Type B pancreatic cell (in vitro differentiated cells): ENCODE measurements at regions not wholly inside any gene's neighbourhood (a gene's known extent, or its start where the extent isn't known, plus 50 kb on each side); places are given as distances from the start of the nearest gene placed in this dataset.

ENCODE experiments used
- DNase-seq: peaks from one replicate; pipeline ENCODE4 v3.0.0; 2021; ENCODE audit warnings: mixed read lengths; ENCODE audit not compliant: unreplicated experiment; ENCODE audit errors: extremely low spot score
- H3K27ac Mint-ChIP-seq: 2 replicates; pipeline ENCODE4 v1.8.0; 2021; ENCODE audit warnings: mild to moderate bottlenecking, mixed read lengths
- H3K27me3 Mint-ChIP-seq: 2 replicates; pipeline ENCODE4 v1.8.0; 2021; ENCODE audit warnings: mixed read lengths
- H3K36me3 Mint-ChIP-seq: 2 replicates; pipeline ENCODE4 v1.8.0; 2021; ENCODE audit warnings: mixed read lengths
- H3K4me1 Mint-ChIP-seq: one replicate; pipeline ENCODE4 v1.8.0; 2021; ENCODE audit warnings: mixed read lengths; ENCODE audit not compliant: unreplicated experiment
- H3K4me3 Mint-ChIP-seq: 2 replicates; pipeline ENCODE4 v1.8.0; 2021; ENCODE audit warnings: mild to moderate bottlenecking, mixed read lengths
- H3K9me3 Mint-ChIP-seq: 2 replicates; pipeline ENCODE4 v1.8.0; 2021; ENCODE audit warnings: mixed read lengths
- TF ChIP-seq, protein P1 (sequence below): fragments of 200-600 bp; sonication (generic); conservative IDR thresholded peaks from 2 replicates; pipeline ENCODE4 v1.5.0; 2021; ENCODE audit warnings: antibody characterized with exemption, mild to moderate bottlenecking

DNA sequence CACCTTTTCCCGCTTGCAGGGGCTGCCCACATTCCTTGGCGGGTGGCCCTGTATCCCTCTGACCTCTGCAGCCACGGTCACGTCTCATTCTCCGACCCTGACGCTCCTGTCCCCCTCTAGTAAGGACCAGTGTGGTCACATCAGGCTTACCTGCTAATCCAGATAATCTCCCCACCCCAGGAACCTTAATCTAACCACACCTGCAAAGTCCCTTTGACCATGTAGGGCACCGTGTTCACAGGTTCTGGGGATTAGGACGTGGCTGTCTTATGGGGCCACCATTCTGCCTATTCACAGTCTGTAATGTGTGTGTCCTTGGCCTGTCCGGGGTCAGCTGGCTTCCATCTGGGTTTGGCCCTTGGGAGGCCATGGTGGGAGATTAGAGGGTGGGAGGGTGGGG is 368.9 kb downstream of the AACS start:
- H3K4me1 Mint-ChIP-seq = peaks cover 4% of the 10 kb centered on the region
- H3K27ac Mint-ChIP-seq = no peak overlapping the region
- TF ChIP-seq, protein P1, sequence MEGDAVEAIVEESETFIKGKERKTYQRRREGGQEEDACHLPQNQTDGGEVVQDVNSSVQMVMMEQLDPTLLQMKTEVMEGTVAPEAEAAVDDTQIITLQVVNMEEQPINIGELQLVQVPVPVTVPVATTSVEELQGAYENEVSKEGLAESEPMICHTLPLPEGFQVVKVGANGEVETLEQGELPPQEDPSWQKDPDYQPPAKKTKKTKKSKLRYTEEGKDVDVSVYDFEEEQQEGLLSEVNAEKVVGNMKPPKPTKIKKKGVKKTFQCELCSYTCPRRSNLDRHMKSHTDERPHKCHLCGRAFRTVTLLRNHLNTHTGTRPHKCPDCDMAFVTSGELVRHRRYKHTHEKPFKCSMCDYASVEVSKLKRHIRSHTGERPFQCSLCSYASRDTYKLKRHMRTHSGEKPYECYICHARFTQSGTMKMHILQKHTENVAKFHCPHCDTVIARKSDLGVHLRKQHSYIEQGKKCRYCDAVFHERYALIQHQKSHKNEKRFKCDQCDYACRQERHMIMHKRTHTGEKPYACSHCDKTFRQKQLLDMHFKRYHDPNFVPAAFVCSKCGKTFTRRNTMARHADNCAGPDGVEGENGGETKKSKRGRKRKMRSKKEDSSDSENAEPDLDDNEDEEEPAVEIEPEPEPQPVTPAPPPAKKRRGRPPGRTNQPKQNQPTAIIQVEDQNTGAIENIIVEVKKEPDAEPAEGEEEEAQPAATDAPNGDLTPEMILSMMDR = no peak
- peaks cover 4% of the 10 kb centered on the region for H3K9me3 Mint-ChIP-seq
- H3K4me3 Mint-ChIP-seq = no peak overlapping the region
- H3K36me3 Mint-ChIP-seq = no peaks in the 10 kb centered on the region
- no peaks in the 10 kb centered on the region for H3K27me3 Mint-ChIP-seq
- DNase-seq = no peak

GRCh38 chr12:125434936-125435443 is 369.8 kb downstream of the AACS start:
- Mint-ChIP-seq H3K9me3 (peaks cover 4% of the 10 kb centered on the region), H3K27me3 (no peaks in the 10 kb centered on the region), H3K4me1 (peaks cover 4% of the 10 kb centered on the region), H3K4me3 (no peak overlapping the region), H3K36me3 (no peaks in the 10 kb centered on the region), H3K27ac (peak overlapping the region; percentile 8)
- no peak for DNase-seq
- TF ChIP-seq, protein P1 = no peak

GRCh38 chr12:125435871-125436270 is 370.6 kb downstream of the AACS start:
- peak overlapping the region; percentile 8 for H3K27ac Mint-ChIP-seq
- no peak overlapping the region for H3K4me3 Mint-ChIP-seq
- no peaks in the 10 kb centered on the region for H3K4me1 Mint-ChIP-seq
- DNase-seq = no peak
- no peaks in the 10 kb centered on the region for H3K36me3 Mint-ChIP-seq
- no peaks in the 10 kb centered on the region for H3K27me3 Mint-ChIP-seq
- TF ChIP-seq, protein P1 = no peak
- peaks cover 4% of the 10 kb centered on the region for H3K9me3 Mint-ChIP-seq

- no peaks in the 10 kb centered on the region for H3K36me3 Mint-ChIP-seq
- no peaks in the 10 kb centered on the region for H3K4me1 Mint-ChIP-seq
- no peak overlapping the region for H3K27ac Mint-ChIP-seq
- no peak for DNase-seq
- H3K4me3 Mint-ChIP-seq = no peak overlapping the region
- H3K27me3 Mint-ChIP-seq = no peaks in the 10 kb centered on the region
- TF ChIP-seq, protein P1 = no peak
- peaks cover 4% of the 10 kb centered on the region for H3K9me3 Mint-ChIP-seq
Observed at GRCh38 chr12:125436686-125437085, 371.5 kb downstream of the AACS start.

DNA sequence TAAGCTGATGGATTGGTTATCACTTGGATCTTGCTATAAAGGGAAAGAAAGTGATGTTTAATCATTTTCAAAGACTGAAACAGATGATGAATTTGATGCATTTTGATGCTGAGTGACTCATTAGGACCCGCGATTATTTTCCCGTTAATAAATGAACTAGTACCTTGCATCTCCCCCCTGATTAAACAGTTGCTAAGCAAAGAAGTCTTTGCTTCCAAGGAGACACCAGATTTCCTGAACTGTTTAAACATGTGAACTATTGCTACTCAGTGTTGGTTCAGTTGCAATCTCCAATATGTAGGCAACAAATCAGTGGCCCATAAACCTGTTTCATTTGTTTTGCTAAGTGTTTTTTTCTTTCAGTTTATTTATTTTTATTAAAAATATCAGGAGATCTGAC is 375.2 kb downstream of the AACS start:
- no peak for DNase-seq
- no peaks in the 10 kb centered on the region for H3K9me3 Mint-ChIP-seq
- H3K27me3 Mint-ChIP-seq = no peaks in the 10 kb centered on the region
- H3K36me3 Mint-ChIP-seq = no peaks in the 10 kb centered on the region
- H3K4me3 Mint-ChIP-seq = no peak overlapping the region
- peaks cover 12% of the 10 kb centered on the region for H3K4me1 Mint-ChIP-seq
- TF ChIP-seq, protein P1 = no peak
- H3K27ac Mint-ChIP-seq = no peak overlapping the region

GRCh38 chr12:125443341-125443740 is 378.1 kb downstream of the AACS start:
- no peaks in the 10 kb centered on the region for H3K9me3 Mint-ChIP-seq
- DNase-seq = no peak
- H3K27me3 Mint-ChIP-seq = no peaks in the 10 kb centered on the region
- H3K4me1 Mint-ChIP-seq = peaks cover 12% of the 10 kb centered on the region
- H3K36me3 Mint-ChIP-seq = no peaks in the 10 kb centered on the region
- TF ChIP-seq, protein P1 = no peak
- H3K4me3 Mint-ChIP-seq = no peak overlapping the region
- no peak overlapping the region for H3K27ac Mint-ChIP-seq
